ENCODE measurements at regions not wholly inside any gene's neighbourhood (a gene's known extent, or its start where the extent isn't known, plus 50 kb on each side); places are given as distances from the start of the nearest gene placed in this dataset.
"Not testable (repeated sequence)": the region's sequence is repeated elsewhere in the genome, so short reads cannot be mapped to it uniquely, and the experiment has no call there.

GRCh38 chr6:934686-935085 is 241.7 kb upstream of the EXOC2 start:
- TF ChIP-seq CTCF (conservative IDR thresholded peaks at IDR 0.05; ENCODE audit: low read length), result no peak
- H3K4me3 ChIP-seq (ENCODE audit: low read length), result no peak overlapping the region
- DNase-seq (ENCODE audit: low read depth), result no peak

GRCh38 chr6:931919-932318 is 239.0 kb upstream of the EXOC2 start:
- DNase-seq (ENCODE audit: low read depth); H3K4me3 ChIP-seq (ENCODE audit: low read length): not testable (repeated sequence)

GRCh38 chr6:927157-927556 is 234.2 kb upstream of the EXOC2 start:
- TF ChIP-seq CTCF (conservative IDR thresholded peaks at IDR 0.05; ENCODE audit: low read length), result no peak
- no peak for DNase-seq (ENCODE audit: low read depth)
- H3K4me3 ChIP-seq (ENCODE audit: low read length), result no peak overlapping the region

GRCh38 chr6:925656-926213 is 232.8 kb upstream of the EXOC2 start:
- H3K4me3 ChIP-seq (ENCODE audit: low read length), result no peak overlapping the region
- TF ChIP-seq CTCF (conservative IDR thresholded peaks at IDR 0.05; ENCODE audit: low read length), result no peak
- DNase-seq (ENCODE audit: low read depth), result no peak

GRCh38 chr6:924661-925060 is 231.7 kb upstream of the EXOC2 start:
- TF ChIP-seq CTCF (conservative IDR thresholded peaks at IDR 0.05; ENCODE audit: low read length), result no peak
- no peak overlapping the region for H3K4me3 ChIP-seq (ENCODE audit: low read length)
- no peak for DNase-seq (ENCODE audit: low read depth)

- H3K4me3 ChIP-seq (ENCODE audit: low read length), result no peak overlapping the region
- TF ChIP-seq CTCF (conservative IDR thresholded peaks at IDR 0.05; ENCODE audit: low read length), result no peak
- DNase-seq (ENCODE audit: low read depth), result no peak
These were observed 228.5 kb upstream of the EXOC2 start for GRCh38 chr6:921400-921799.

GRCh38 chr6:920512-920911 is 227.6 kb upstream of the EXOC2 start:
- no peak for TF ChIP-seq CTCF (conservative IDR thresholded peaks at IDR 0.05; ENCODE audit: low read length)
- no peak for DNase-seq (ENCODE audit: low read depth)
- no peak overlapping the region for H3K4me3 ChIP-seq (ENCODE audit: low read length)

- no peak for DNase-seq (ENCODE audit: low read depth)
- H3K4me3 ChIP-seq (ENCODE audit: low read length), result no peak overlapping the region
These were observed 226.6 kb upstream of the EXOC2 start for GRCh38 chr6:919500-919899.

More at GRCh38 chr6:919500-919899, 226.6 kb upstream of the EXOC2 start:
- no peak for TF ChIP-seq CTCF (conservative IDR thresholded peaks at IDR 0.05; ENCODE audit: low read length)
